Panc1 (cell line): ENCODE measurements at regions not wholly inside any gene's neighbourhood (a gene's known extent, or its start where the extent isn't known, plus 50 kb on each side); places are given as distances from the start of the nearest gene placed in this dataset.

Experiments
- ATAC-seq: fragments of 200-7000 bp; cut with Tn5 transposase; 2 replicates; pipeline ENCODE4 v1.9.1; 2020; ENCODE audit warnings: mild to moderate bottlenecking, moderate library complexity
- BruUV-seq: library from RNA; stranded (reverse); fragments of 400-500 nt; replicated peaks from 2 replicates; lab custom pipeline; 2021; lab: Mats Ljungman, UMichigan
- CTCF ChIA-PET: fragments of 300-600 bp; sonication (Branson Sonifier 250); formaldehyde crosslinking; loops from one replicate; lab custom pipeline; 2022; ENCODE audit warnings: antibody characterized with exemption; lab: Charles Lee
- POLR2A ChIA-PET: fragments of 300-600 bp; sonication (Branson Sonifier 250); formaldehyde crosslinking; loops from one replicate; lab custom pipeline; 2022; ENCODE audit warnings: antibody characterized with exemption; lab: Charles Lee
- DNase-seq: peaks from one replicate; pipeline ENCODE4 v3.0.0-alpha.2; 2010; ENCODE audit warnings: low read depth, low spot score
- H3K27ac ChIP-seq: 2 replicates; pipeline ENCODE4 v1.5.1; 2011; ENCODE audit warnings: mild to moderate bottlenecking, low read length, inconsistent platforms
- H3K27me3 ChIP-seq: fragments of 200-500 bp; sonication (Bioruptor generic); 2 replicates; pipeline ENCODE4 v1.6.0; 2014; ENCODE audit warnings: low read length, inconsistent platforms; ENCODE audit not compliant: control insufficient read depth, insufficient read depth
- H3K36me3 ChIP-seq: fragments of 200-500 bp; sonication (Bioruptor generic); 2 replicates; pipeline ENCODE4 v1.5.1; 2014; ENCODE audit warnings: inconsistent platforms, mild to moderate bottlenecking, low read length, moderate library complexity; ENCODE audit not compliant: control insufficient read depth, insufficient read depth
- H3K4me1 ChIP-seq: 2 replicates; pipeline ENCODE4 v1.5.1; 2011; ENCODE audit warnings: inconsistent platforms, mild to moderate bottlenecking, low read length, moderate library complexity; ENCODE audit not compliant: control insufficient read depth, insufficient read depth
- H3K4me3 ChIP-seq, 2 experiments: 2 replicates each; pipeline ENCODE4 v1.5.1; 2011 to 2012; ENCODE audit warnings: low read depth in 2 of 2, low read length in 2 of 2, mild to moderate bottlenecking in 2 of 2, inconsistent platforms in 1 of 2, moderate library complexity in 1 of 2
- H3K9me3 ChIP-seq: fragments of 200-500 bp; sonication (Bioruptor generic); 2 replicates; pipeline ENCODE4 v1.5.1; 2014; ENCODE audit warnings: low read depth, mild to moderate bottlenecking, inconsistent platforms, low read length, moderate library complexity; ENCODE audit not compliant: control insufficient read depth, insufficient read depth
- POLR2AphosphoS5 ChIP-seq: IDR thresholded peaks from 2 replicates; pipeline ENCODE4 v1.6.1; 2012; ENCODE audit warnings: mild to moderate bottlenecking, low read depth, low read length, moderate library complexity
- SIN3A ChIP-seq: IDR thresholded peaks from 2 replicates; pipeline ENCODE4 v1.6.1; 2012; ENCODE audit warnings: low read depth, mild to moderate bottlenecking, low read length, moderate library complexity, borderline replicate concordance; ENCODE audit not compliant: insufficient read depth
- TCF7L2 ChIP-seq: IDR thresholded peaks from 2 replicates; pipeline ENCODE4 v1.6.1; 2011; ENCODE audit warnings: mild to moderate bottlenecking, low read depth, low read length, inconsistent platforms
- in situ Hi-C: cut with HindIII; loops from 2 replicates; pipeline ENCODE4 v1.10.0; 2016; ENCODE audit warnings: low sequenced_read_pairs, low pct_unique_long_range_greater_than_20kb
- intact Hi-C: fragments of 100-400 bp; cut with micrococcal nuclease; formaldehyde crosslinking; loops from one replicate; pipeline ENCODE4 v1.10.0; 2022; ENCODE audit not compliant: unreplicated experiment
- TF ChIP-seq, protein P1 (sequence below): fragments of 450-650 bp; IDR thresholded peaks from 2 replicates; pipeline ENCODE4 v1.5.1; 2017; ENCODE audit warnings: mild to moderate bottlenecking
- TF ChIP-seq, protein P2 (sequence below), 2 experiments: IDR thresholded peaks; 2 replicates each; pipeline ENCODE4 v1.6.1; 2011 to 2012; ENCODE audit warnings: low read depth in 2 of 2, control low read depth in 1 of 2, low read length in 1 of 2, mild to moderate bottlenecking in 1 of 2, moderate library complexity in 1 of 2; ENCODE audit not compliant: insufficient read depth in 1 of 2

DNA sequence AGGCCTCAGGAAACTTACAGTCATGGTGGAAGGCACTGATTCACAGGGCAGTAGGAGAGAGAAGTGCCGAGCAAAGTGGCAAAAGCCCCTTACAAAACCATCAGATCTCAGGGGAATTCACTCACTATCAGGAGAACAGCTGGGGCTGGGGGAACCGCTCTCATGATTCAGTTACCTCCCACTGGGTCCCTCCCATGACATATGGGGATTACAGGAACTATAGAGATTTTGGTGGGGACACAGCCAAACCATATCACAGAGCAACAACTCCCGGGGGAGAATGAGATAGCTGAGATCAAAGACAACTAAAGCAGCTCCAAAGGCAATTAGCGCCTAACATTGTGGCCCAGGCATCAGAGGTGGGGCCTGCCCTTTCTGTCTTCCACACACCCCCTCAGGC is 85.4 kb upstream of the VOPP1 start:
- no peak overlapping the region for H3K27ac ChIP-seq
- no peak for ATAC-seq
- H3K4me1 ChIP-seq, result no peaks in the 10 kb centered on the region
- no peak overlapping the region for H3K4me3 ChIP-seq
- intact Hi-C loops (no loop called here), in situ Hi-C loops (no loop called here)
- no peak for DNase-seq
- no peaks in the 10 kb centered on the region for H3K9me3 ChIP-seq
- H3K36me3 ChIP-seq, result no peaks in the 10 kb centered on the region
- ChIA-PET CTCF (no interaction called here), POLR2A (no interaction called here)
- H3K27me3 ChIP-seq, result no peaks in the 10 kb centered on the region; the same call in 1 of the 2 replicates
- TF ChIP-seq TCF7L2, result no peak
- TF ChIP-seq SIN3A, result no peak
- no TSS peak for BruUV-seq

DNA sequence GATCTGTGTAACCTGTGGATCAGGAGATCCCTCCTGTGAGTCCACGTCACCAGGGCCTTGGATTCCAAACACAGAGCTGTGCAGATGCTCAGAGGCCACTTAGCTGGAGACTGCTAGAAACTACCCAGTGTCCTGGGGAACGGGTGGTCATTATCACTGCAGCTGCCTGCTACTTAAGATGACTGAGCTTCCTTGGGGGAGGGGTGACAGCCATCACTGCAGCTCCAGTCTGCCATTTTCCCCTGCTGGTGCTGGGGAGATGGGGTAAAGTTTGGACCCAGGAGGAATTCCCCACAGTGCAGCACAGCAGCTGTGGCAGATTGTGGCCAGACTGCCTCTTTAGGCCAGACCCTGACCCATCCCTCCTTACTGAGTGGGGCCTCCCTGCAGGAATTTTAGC is 78.8 kb upstream of the VOPP1 start:
- intact Hi-C loops, result no loop called here
- no TSS peak for BruUV-seq
- Histone ChIP-seq H3K4me3 (no peak overlapping the region), H3K27ac (no peak overlapping the region), H3K9me3 (no peaks in the 10 kb centered on the region), H3K27me3 (no peaks in the 10 kb centered on the region), H3K4me1 (no peaks in the 10 kb centered on the region), H3K36me3 (no peaks in the 10 kb centered on the region)
- no peak for ATAC-seq
- POLR2A ChIA-PET, result no interaction called here
- in situ Hi-C loops, result no loop called here
- TF ChIP-seq POLR2AphosphoS5, result no peak
- TF ChIP-seq, protein P1, sequence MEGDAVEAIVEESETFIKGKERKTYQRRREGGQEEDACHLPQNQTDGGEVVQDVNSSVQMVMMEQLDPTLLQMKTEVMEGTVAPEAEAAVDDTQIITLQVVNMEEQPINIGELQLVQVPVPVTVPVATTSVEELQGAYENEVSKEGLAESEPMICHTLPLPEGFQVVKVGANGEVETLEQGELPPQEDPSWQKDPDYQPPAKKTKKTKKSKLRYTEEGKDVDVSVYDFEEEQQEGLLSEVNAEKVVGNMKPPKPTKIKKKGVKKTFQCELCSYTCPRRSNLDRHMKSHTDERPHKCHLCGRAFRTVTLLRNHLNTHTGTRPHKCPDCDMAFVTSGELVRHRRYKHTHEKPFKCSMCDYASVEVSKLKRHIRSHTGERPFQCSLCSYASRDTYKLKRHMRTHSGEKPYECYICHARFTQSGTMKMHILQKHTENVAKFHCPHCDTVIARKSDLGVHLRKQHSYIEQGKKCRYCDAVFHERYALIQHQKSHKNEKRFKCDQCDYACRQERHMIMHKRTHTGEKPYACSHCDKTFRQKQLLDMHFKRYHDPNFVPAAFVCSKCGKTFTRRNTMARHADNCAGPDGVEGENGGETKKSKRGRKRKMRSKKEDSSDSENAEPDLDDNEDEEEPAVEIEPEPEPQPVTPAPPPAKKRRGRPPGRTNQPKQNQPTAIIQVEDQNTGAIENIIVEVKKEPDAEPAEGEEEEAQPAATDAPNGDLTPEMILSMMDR, result no peak
- TF ChIP-seq SIN3A, result no peak
- TF ChIP-seq, protein P2, sequence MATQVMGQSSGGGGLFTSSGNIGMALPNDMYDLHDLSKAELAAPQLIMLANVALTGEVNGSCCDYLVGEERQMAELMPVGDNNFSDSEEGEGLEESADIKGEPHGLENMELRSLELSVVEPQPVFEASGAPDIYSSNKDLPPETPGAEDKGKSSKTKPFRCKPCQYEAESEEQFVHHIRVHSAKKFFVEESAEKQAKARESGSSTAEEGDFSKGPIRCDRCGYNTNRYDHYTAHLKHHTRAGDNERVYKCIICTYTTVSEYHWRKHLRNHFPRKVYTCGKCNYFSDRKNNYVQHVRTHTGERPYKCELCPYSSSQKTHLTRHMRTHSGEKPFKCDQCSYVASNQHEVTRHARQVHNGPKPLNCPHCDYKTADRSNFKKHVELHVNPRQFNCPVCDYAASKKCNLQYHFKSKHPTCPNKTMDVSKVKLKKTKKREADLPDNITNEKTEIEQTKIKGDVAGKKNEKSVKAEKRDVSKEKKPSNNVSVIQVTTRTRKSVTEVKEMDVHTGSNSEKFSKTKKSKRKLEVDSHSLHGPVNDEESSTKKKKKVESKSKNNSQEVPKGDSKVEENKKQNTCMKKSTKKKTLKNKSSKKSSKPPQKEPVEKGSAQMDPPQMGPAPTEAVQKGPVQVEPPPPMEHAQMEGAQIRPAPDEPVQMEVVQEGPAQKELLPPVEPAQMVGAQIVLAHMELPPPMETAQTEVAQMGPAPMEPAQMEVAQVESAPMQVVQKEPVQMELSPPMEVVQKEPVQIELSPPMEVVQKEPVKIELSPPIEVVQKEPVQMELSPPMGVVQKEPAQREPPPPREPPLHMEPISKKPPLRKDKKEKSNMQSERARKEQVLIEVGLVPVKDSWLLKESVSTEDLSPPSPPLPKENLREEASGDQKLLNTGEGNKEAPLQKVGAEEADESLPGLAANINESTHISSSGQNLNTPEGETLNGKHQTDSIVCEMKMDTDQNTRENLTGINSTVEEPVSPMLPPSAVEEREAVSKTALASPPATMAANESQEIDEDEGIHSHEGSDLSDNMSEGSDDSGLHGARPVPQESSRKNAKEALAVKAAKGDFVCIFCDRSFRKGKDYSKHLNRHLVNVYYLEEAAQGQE (IDR thresholded peaks at IDR 0.05; ENCODE audit: insufficient read depth in 1 of 2, low read depth in 2 of 2, low read length in 1 of 2), result no peak
- TF ChIP-seq TCF7L2, result no peak
- CTCF ChIA-PET, result no interaction called here
- DNase-seq, result no peak

DNA sequence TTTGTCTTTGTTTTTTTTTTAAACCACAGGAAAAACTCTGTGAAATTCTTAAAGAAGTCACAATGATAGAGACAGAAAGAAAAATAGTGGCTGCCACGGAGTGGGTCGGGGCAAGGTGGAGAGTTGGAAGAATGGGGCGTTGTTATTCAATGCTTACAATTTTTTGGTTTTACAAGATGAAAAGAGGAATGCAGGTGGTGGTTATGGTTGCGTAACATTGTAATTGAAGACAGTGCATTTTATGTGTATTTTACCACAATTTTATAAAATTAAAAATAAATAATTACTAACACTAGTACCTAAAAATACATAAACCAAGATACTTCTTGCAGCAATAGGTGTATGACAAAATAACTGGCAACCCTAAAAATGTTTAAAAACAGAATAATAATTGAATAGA is 76.9 kb upstream of the VOPP1 start:
- CTCF ChIA-PET, result no interaction called here
- DNase-seq (no peak), ATAC-seq (no peak)
- POLR2A ChIA-PET, result no interaction called here
- intact Hi-C loops (loop anchor here (10.0 kb wide), 1 partner anchor 426 kb away; no protein-coding TSS in a partner anchor), in situ Hi-C loops (no loop called here)
- no peaks in the 10 kb centered on the region for H3K36me3 ChIP-seq
- H3K4me3 ChIP-seq, result no peak overlapping the region
- no peaks in the 10 kb centered on the region; the same call in 1 of the 2 replicates for H3K27me3 ChIP-seq
- TF ChIP-seq TCF7L2, result no peak
- no peak for TF ChIP-seq POLR2AphosphoS5
- H3K4me1 ChIP-seq, result no peaks in the 10 kb centered on the region
- H3K27ac ChIP-seq, result no peak overlapping the region
- H3K9me3 ChIP-seq, result no peaks in the 10 kb centered on the region
- no TSS peak for BruUV-seq
